K562 (cell line): ENCODE measurements at regions not wholly inside any gene's neighbourhood (a gene's known extent, or its start where the extent isn't known, plus 50 kb on each side); places are given as distances from the start of the nearest gene placed in this dataset.

Experiments used
- ATAC-seq: fragments of 200-7000 bp; cut with Tn5 transposase; 3 replicates; pipeline ENCODE4 v1.9.1; 2020; ENCODE audit warnings: moderate library complexity
- BruUV-seq: library from RNA; stranded (reverse); fragments of 400-500 nt; replicated peaks from 2 replicates; lab custom pipeline; 2021; lab: Mats Ljungman, UMichigan
- CTCF ChIA-PET: fragments of 300-600 bp; formaldehyde crosslinking; extraction: SDS; loops from one replicate; lab custom pipeline; 2021; ENCODE audit warnings: low intra/inter-chr PET ratio; lab: Yijun Ruan, JAX
- POLR2A ChIA-PET: fragments of 300-600, 350-650 bp; sonication (Branson Sonifier 250); formaldehyde crosslinking; extraction: SDS; loops from one replicate; lab custom pipeline; 2021; ENCODE audit warnings: antibody characterized with exemption, inconsistent platforms; lab: Yijun Ruan, JAX
- DNase-seq, 4 experiments: peaks; one replicate each; pipeline versions ENCODE4 v3.0.0 to v3.0.0-alpha.2; 2011 to 2018; ENCODE audit warnings: low spot score in 3 of 4, mixed read lengths in 3 of 4; ENCODE audit errors: extremely low read depth in 1 of 4
- FAIRE-seq: peaks from 2 replicates; lab custom pipeline; 2011; peaks lifted over from hg19 to GRCh38; lab: Jason Lieb, UNC
- H2AFZ ChIP-seq: 2 replicates; pipeline ENCODE4 v1.6.0; 2011; ENCODE audit warnings: low read depth, low read length, control low read depth, inconsistent platforms
- H3K27ac ChIP-seq: fragments of 200-600 bp; 3 replicates; pipeline ENCODE4 v1.8.0; 2011; ENCODE audit warnings: low read depth, mild to moderate bottlenecking, control low read depth, inconsistent platforms, low read length, moderate library complexity, mixed read lengths; ENCODE audit errors: extremely low read depth
- H3K27me3 ChIP-seq, 2 experiments: fragments of 300-600 bp in 1 of 2; 2 replicates in 1 of 2; 3 replicates in 1 of 2; pipeline versions ENCODE4 v1.6.0 to v1.8.0; 2011; ENCODE audit warnings: inconsistent platforms in 2 of 2, low read length in 2 of 2, mild to moderate bottlenecking in 1 of 2, mixed read lengths in 1 of 2, moderate library complexity in 1 of 2; ENCODE audit not compliant: control insufficient read depth in 2 of 2, insufficient read depth in 2 of 2
- H3K36me3 ChIP-seq: fragments of 300-600 bp; 3 replicates; pipeline ENCODE4 v1.8.0; 2011; ENCODE audit warnings: mild to moderate bottlenecking, low read length, inconsistent platforms; ENCODE audit not compliant: control insufficient read depth, insufficient read depth
- H3K4me1 ChIP-seq, 2 experiments: fragments of 200-600 bp in 1 of 2; replicated peaks in 1 of 2; 2 replicates in 1 of 2; 3 replicates in 1 of 2; pipeline versions ENCODE4 v1.5.1 to v1.8.0; 2011; ENCODE audit warnings: inconsistent platforms in 2 of 2, low read length in 2 of 2, mild to moderate bottlenecking in 1 of 2, mixed read lengths in 1 of 2, moderate library complexity in 1 of 2; ENCODE audit not compliant: control insufficient read depth in 2 of 2, insufficient read depth in 2 of 2
- H3K4me2 ChIP-seq: 2 replicates; pipeline ENCODE4 v1.6.1; 2011; ENCODE audit warnings: low read length, control low read depth, inconsistent platforms, mixed read lengths; ENCODE audit not compliant: insufficient read depth
- H3K4me3 ChIP-seq: fragments of 200-600 bp; sonication (generic), shearing (Covaris generic); 2 replicates; pipeline ENCODE4 v1.5.1; 2016; ENCODE audit warnings: control low read depth, inconsistent platforms
- H3K79me2 ChIP-seq: fragments of 200-600 bp; 3 replicates; pipeline ENCODE4 v1.8.0; 2011; ENCODE audit warnings: low read length, inconsistent platforms; ENCODE audit not compliant: control insufficient read depth, insufficient read depth
- H3K9ac ChIP-seq, 2 experiments: 2 replicates each; pipeline versions ENCODE4 v1.6.0 to v1.6.1; 2011; ENCODE audit warnings: low read depth in 2 of 2, low read length in 2 of 2, control low read depth in 1 of 2, inconsistent platforms in 1 of 2, mild to moderate bottlenecking in 1 of 2, mixed read lengths in 1 of 2; ENCODE audit not compliant: insufficient read depth in 1 of 2
- H3K9me1 ChIP-seq: one replicate; pipeline ENCODE4 v1.6.0; 2011; ENCODE audit warnings: inconsistent platforms, mild to moderate bottlenecking, low read length, moderate library complexity; ENCODE audit not compliant: control insufficient read depth, insufficient read depth
- H3K9me3 ChIP-seq: replicated peaks from 2 replicates; pipeline ENCODE4 v1.5.1; 2011; ENCODE audit warnings: low read depth, low read length, inconsistent platforms; ENCODE audit not compliant: control insufficient read depth, insufficient read depth
- H4K20me1 ChIP-seq: replicated peaks from 2 replicates; pipeline ENCODE4 v1.6.1; 2011; ENCODE audit warnings: low read length, inconsistent platforms, mixed read lengths; ENCODE audit not compliant: control insufficient read depth, insufficient read depth
- AFF4 ChIP-seq: sonication (generic); formaldehyde crosslinking; IDR thresholded peaks from 2 replicates; pipeline ENCODE4 v1.8.0; 2023; ENCODE audit warnings: mild to moderate bottlenecking, missing genetic modification reagents
- CSDE1 ChIP-seq, 2 experiments: fragments of 450-650 bp; IDR thresholded peaks; 2 replicates each; pipeline ENCODE4 v1.6.1; 2016; ENCODE audit warnings: mild to moderate bottlenecking in 1 of 2
- CXXC5 ChIP-seq: fragments of 250-450 bp; sonication (Bioruptor Pico); IDR thresholded peaks from 2 replicates; pipeline ENCODE4 v1.8.0; 2022; ENCODE audit warnings: inconsistent platforms, mild to moderate bottlenecking, moderate library complexity
- DIDO1 ChIP-seq: fragments of 450-650 bp; IDR thresholded peaks from 2 replicates; pipeline ENCODE4 v1.6.1; 2016; ENCODE audit warnings: low read depth, missing biosample characterization, missing genetic modification characterization
- ELF4 ChIP-seq: fragments of 450-650 bp; formaldehyde crosslinking; IDR thresholded peaks from 2 replicates; pipeline ENCODE4 v1.4.0; 2022; ENCODE audit warnings: missing genetic modification characterization
- EP400 ChIP-seq: fragments of 450-650 bp; IDR thresholded peaks from 2 replicates; pipeline ENCODE4 v1.6.1; 2017; ENCODE audit warnings: antibody characterized with exemption, mild to moderate bottlenecking, moderate library complexity
- FOXJ3 ChIP-seq: sonication (generic); formaldehyde crosslinking; IDR thresholded peaks from 2 replicates; pipeline ENCODE4 v1.4.0; 2020; ENCODE audit warnings: mild to moderate bottlenecking, missing genetic modification reagents
- GATAD2A ChIP-seq: fragments of 450-650 bp; IDR thresholded peaks from 2 replicates; pipeline ENCODE4 v1.6.1; 2017
- MAFG ChIP-seq: fragments of 450-650 bp; conservative IDR thresholded peaks from 2 replicates; pipeline ENCODE4 v1.6.1; 2016; ENCODE audit warnings: missing genetic modification characterization, missing compliant biosample characterization
- MCM5 ChIP-seq: fragments of 450-650 bp; IDR thresholded peaks from 2 replicates; pipeline ENCODE4 v1.6.1; 2016; ENCODE audit warnings: low read depth
- MLLT1 ChIP-seq, 2 experiments: fragments of 450-650 bp; IDR thresholded peaks; 2 replicates each; pipeline ENCODE4 v1.6.1; 2016
- NR0B1 ChIP-seq: fragments of 450-650 bp; IDR thresholded peaks from one replicate; pipeline ENCODE4 v1.6.1; 2018; ENCODE audit warnings: mild to moderate bottlenecking, moderate library complexity; ENCODE audit not compliant: partially characterized antibody
- RCOR1 ChIP-seq, 2 experiments: IDR thresholded peaks; 2 replicates each; pipeline ENCODE4 v1.6.1; 2012; ENCODE audit warnings: low read depth in 2 of 2, low read length in 2 of 2, borderline replicate concordance in 1 of 2, improper control_type of control experiment in 1 of 2
- SAP30 ChIP-seq: fragments of 200-600 bp; sonication (generic); IDR thresholded peaks from 2 replicates; pipeline ENCODE4 v1.6.1; 2012; ENCODE audit warnings: borderline replicate concordance, low read depth, mild to moderate bottlenecking, moderate library complexity, low read length, control low read depth, inconsistent platforms; ENCODE audit not compliant: insufficient read depth, poor library complexity, severe bottlenecking
- in situ Hi-C: fragments of 300-500 bp; cut with MboI; formaldehyde crosslinking; loops from 4 replicates; pipeline ENCODE4 v1.15.0; 2018; ENCODE audit warnings: inconsistent platforms, mixed read lengths
- intact Hi-C: fragments of 100-400 bp; cut with micrococcal nuclease; formaldehyde crosslinking; loops from 2 replicates; pipeline ENCODE4 v1.14.2; 2022

GRCh38 chr7:93004906-93005305 lies 112.9 kb downstream of the SAMD9 start (continued):
- TF ChIP-seq RCOR1 (IDR thresholded peaks at IDR 0.05; ENCODE audit: borderline replicate concordance in 1 of 2, low read depth in 2 of 2, low read length in 2 of 2) (peak; percentile 70 to 75; a peak in 3 of 4 replicates), NR0B1 (no peak), CXXC5 (CRISPR knock-in tag) (peak; percentile 47), MAFG (tag) (no peak)

- POLR2A ChIA-PET = interaction anchor here (1.3 kb wide), 1 partner anchor 10 kb away, joined by 4 read pairs; no protein-coding TSS in a partner anchor
- Histone ChIP-seq H3K27me3 (no peaks in the 10 kb centered on the region), H4K20me1 (no peaks in the 10 kb centered on the region), H3K9ac (no peak overlapping the region), H3K27ac (no peak overlapping the region), H3K4me1 (peaks cover 12 to 17% of the 10 kb centered on the region in 2 experiments; a peak in 4 of 5 replicates), H3K79me2 (no peaks in the 10 kb centered on the region), H3K4me3 (no peak overlapping the region), H3K4me2 (no peak overlapping the region), H3K36me3 (no peaks in the 10 kb centered on the region), H3K9me1 (no peaks in the 10 kb centered on the region), H2AFZ (peak overlapping the region; percentile 83), H3K9me3 (no peaks in the 10 kb centered on the region; the same call in 1 of the 2 replicates)
- no peak for DNase-seq
- intact Hi-C loops = no loop called here
- in situ Hi-C loops = no loop called here
- FAIRE-seq = no peak
- ATAC-seq = no peak
- BruUV-seq = no TSS peak
- CTCF ChIA-PET = no interaction called here
- TF ChIP-seq SAP30 = no peak
- TF ChIP-seq CSDE1 (IDR thresholded peaks at IDR 0.05) = no peak
- TF ChIP-seq MLLT1 (IDR thresholded peaks at IDR 0.05) = 0 out of 4 replicates have a peak, but pooled peaks of 1 of the 2 experiments have one; percentile 18
- TF ChIP-seq EP400 = no peak
- TF ChIP-seq MCM5 = no peak
- TF ChIP-seq AFF4 (CRISPR knock-in tag) = no peak
- no peak for TF ChIP-seq FOXJ3
- no peak for TF ChIP-seq DIDO1
- TF ChIP-seq GATAD2A = no peak
- TF ChIP-seq ELF4 (CRISPR knock-in tag) = 0 out of 2 replicates have a peak, but pooled peaks have one; percentile 29
Observed at GRCh38 chr7:92997719-92998118, 120.1 kb downstream of the SAMD9 start.
